Left ventricle myocardium inferior (tissue), 1 donor: ENCODE measurements at regions not wholly inside any gene's neighbourhood (a gene's known extent, or its start where the extent isn't known, plus 50 kb on each side); places are given as distances from the start of the nearest gene placed in this dataset.

ENCODE experiments used
- DNase-seq: peaks from one replicate; pipeline ENCODE4 v3.0.0-alpha.2; 2020
- H3K27ac ChIP-seq: fragments of 200-600 bp; replicated peaks from 2 replicates; pipeline ENCODE4 v1.8.0; 2021
- H3K27me3 ChIP-seq: fragments of 200-600 bp; 2 replicates; pipeline ENCODE4 v1.8.0; 2021; ENCODE audit warnings: low read depth
- H3K36me3 ChIP-seq: fragments of 200-600 bp; 2 replicates; pipeline ENCODE4 v1.8.0; 2021
- H3K4me1 ChIP-seq: fragments of 200-600 bp; 2 replicates; pipeline ENCODE4 v1.8.0; 2021
- H3K4me3 ChIP-seq: fragments of 200-600 bp; 2 replicates; pipeline ENCODE4 v1.8.0; 2021; ENCODE audit warnings: mild to moderate bottlenecking, moderate library complexity
- H3K9me3 ChIP-seq: fragments of 200-600 bp; replicated peaks from 2 replicates; pipeline ENCODE4 v1.8.0; 2021
- intact Hi-C: fragments of 100-400 bp; cut with micrococcal nuclease; formaldehyde crosslinking; loops from one replicate; pipeline ENCODE4 v1.11.0; 2022
- TF ChIP-seq, protein P1 (sequence below): fragments of 200-600 bp; IDR thresholded peaks from 2 replicates; pipeline ENCODE4 v1.8.0; 2021; ENCODE audit warnings: antibody characterized with exemption, mild to moderate bottlenecking, borderline replicate concordance
- donor health status: DM: no; HTN: yes; CAD: no; lungs with severe emphysema.

DNA sequence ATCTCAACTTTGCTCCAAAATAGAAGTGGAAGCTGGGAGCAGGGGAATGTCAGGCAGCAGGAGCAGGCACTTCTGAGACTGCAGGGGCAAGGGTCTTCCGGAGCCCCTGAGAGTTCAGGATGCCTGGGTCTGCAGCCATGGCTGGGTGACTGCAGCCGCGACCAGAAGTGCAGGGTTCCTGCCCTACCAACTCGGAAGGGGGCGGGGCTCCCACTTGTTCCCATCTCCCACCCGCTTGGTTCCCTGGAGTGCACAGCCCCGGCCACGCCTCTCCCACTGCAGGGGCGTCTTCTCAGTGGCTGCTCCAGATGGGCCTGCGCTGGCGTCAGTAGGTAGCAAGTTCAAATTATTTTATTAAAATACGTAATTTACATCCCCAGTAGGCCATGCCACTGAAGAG is 1631.7 kb downstream of the OLFM4 start:
- no peak overlapping the region for H3K4me3 ChIP-seq
- H3K36me3 ChIP-seq = no peaks in the 10 kb centered on the region
- peaks cover 9% of the 10 kb centered on the region for H3K9me3 ChIP-seq
- TF ChIP-seq, protein P1, sequence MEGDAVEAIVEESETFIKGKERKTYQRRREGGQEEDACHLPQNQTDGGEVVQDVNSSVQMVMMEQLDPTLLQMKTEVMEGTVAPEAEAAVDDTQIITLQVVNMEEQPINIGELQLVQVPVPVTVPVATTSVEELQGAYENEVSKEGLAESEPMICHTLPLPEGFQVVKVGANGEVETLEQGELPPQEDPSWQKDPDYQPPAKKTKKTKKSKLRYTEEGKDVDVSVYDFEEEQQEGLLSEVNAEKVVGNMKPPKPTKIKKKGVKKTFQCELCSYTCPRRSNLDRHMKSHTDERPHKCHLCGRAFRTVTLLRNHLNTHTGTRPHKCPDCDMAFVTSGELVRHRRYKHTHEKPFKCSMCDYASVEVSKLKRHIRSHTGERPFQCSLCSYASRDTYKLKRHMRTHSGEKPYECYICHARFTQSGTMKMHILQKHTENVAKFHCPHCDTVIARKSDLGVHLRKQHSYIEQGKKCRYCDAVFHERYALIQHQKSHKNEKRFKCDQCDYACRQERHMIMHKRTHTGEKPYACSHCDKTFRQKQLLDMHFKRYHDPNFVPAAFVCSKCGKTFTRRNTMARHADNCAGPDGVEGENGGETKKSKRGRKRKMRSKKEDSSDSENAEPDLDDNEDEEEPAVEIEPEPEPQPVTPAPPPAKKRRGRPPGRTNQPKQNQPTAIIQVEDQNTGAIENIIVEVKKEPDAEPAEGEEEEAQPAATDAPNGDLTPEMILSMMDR = no peak
- H3K27me3 ChIP-seq = no peaks in the 10 kb centered on the region
- intact Hi-C loops = no loop called here
- H3K27ac ChIP-seq = no peak overlapping the region
- no peaks in the 10 kb centered on the region for H3K4me1 ChIP-seq
- DNase-seq = no peak

DNA sequence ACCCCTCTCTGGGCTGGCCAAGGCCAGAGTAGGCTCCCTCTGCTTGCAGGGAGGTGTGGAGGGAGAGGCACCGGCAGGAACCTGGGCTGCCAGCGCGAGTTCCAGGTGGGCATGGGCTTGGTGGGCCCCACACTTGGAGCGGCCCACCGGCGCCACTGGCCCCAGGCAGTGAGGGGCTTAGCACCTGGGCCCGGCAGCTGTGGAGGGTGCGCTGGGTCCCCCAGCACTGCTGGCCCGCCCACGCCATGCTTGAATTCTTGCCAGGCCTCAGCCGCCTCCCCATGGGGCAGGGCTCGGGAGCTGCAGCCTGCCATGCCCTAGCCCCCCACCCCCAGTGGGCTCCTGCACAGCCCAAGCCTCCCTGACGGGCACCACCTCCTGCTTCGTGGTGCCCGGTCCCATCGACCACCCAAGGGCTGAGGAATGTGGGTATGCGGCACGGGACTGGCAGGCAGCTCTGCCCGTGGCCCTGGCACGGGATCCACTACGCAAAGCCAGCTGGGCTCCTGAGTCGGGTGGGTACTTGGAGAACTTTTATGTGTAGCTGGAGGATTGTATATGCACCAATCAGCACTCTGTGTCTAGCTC is 1648.0 kb downstream of the OLFM4 start:
- no peak overlapping the region for H3K4me3 ChIP-seq
- TF ChIP-seq, protein P1 = no peak

DNA sequence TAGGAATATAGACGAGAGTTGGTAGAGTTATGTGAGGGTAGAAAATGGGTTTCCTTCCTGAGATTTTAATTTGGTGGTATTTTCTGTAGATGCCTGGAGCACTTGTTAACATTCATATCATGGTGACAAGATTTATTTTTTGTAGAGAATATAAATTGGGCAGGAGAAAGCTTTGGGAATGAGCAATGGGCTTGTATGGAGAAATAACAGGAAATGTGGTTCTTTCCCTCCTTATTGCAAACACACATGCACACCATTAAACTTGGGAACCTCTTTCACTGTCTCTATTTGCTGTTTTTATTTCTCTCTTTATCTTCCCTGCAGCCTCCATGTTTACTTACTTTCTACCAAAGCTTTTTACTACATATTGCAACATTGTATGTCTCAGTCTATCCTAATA is 1653.6 kb downstream of the OLFM4 start:
- no peaks in the 10 kb centered on the region for H3K36me3 ChIP-seq
- DNase-seq = no peak
- TF ChIP-seq, protein P1 = no peak
- intact Hi-C loops = no loop called here
- H3K4me1 ChIP-seq = no peaks in the 10 kb centered on the region
- no peaks in the 10 kb centered on the region for H3K27me3 ChIP-seq
- no peak overlapping the region for H3K4me3 ChIP-seq
- no peak overlapping the region for H3K27ac ChIP-seq
- H3K9me3 ChIP-seq = peaks cover 12% of the 10 kb centered on the region

More for the DNA sequence above, 1648.0 kb downstream of the OLFM4 start:
- Histone ChIP-seq H3K4me1 (no peaks in the 10 kb centered on the region), H3K27ac (no peak overlapping the region), H3K36me3 (no peaks in the 10 kb centered on the region), H3K27me3 (no peaks in the 10 kb centered on the region), H3K9me3 (peaks cover 12% of the 10 kb centered on the region)
- no peak for DNase-seq
- intact Hi-C loops = no loop called here

DNA sequence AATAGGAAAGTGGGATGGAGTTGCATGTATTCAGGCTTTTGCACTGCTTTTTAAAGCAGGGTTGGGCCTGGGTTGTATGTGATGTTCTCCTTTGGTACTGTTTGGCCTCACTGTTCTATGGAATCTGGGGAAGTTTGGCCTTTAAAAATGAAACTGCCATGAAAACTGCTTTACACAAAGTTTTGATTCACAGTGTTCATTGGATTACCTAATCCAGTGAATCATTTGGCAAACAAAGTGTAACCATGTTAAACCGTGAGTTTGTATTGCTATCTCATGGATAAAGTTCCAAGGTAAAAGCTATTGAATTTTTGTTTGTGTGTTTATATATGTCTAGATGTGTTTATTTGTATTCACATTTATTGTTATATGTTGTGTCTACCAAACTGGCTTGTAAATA is 1658.6 kb downstream of the OLFM4 start:
- H3K27me3 ChIP-seq = no peaks in the 10 kb centered on the region
- DNase-seq = no peak
- intact Hi-C loops = no loop called here
- TF ChIP-seq, protein P1 = no peak
- H3K9me3 ChIP-seq = peaks cover 9% of the 10 kb centered on the region
- no peak overlapping the region for H3K4me3 ChIP-seq
- H3K4me1 ChIP-seq = no peaks in the 10 kb centered on the region
- no peaks in the 10 kb centered on the region for H3K36me3 ChIP-seq
- H3K27ac ChIP-seq = no peak overlapping the region

DNA sequence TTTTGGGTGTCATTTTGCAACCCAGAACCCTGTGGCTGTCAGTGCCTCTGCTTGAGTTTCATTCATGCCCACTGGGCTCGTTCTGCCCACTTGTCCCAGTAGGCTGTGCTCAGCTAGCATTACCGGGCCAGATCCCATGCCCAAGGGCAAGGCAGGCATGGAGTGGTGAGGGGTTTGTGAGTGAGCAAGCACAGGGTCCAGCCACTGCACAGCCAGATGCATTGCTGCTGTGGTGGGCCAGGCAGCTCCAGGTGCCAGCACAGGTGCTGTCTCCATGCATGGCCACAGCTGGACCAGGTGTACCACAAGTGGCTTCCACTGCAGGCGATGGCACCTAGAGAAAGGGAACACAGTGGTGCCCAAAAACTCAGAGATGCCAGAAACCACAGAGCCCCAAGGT is 1671.2 kb downstream of the OLFM4 start:
- H3K36me3 ChIP-seq = no peaks in the 10 kb centered on the region
- intact Hi-C loops = no loop called here
- DNase-seq = no peak

More for the DNA sequence above, 1671.2 kb downstream of the OLFM4 start:
- Histone ChIP-seq H3K27ac (no peak overlapping the region), H3K4me1 (no peaks in the 10 kb centered on the region), H3K27me3 (no peaks in the 10 kb centered on the region), H3K4me3 (no peak overlapping the region), H3K9me3 (peaks cover 6% of the 10 kb centered on the region)
- TF ChIP-seq, protein P1 = no peak
